ENCODE measurements at regions not wholly inside any gene's neighbourhood (a gene's known extent, or its start where the extent isn't known, plus 50 kb on each side); places are given as distances from the start of the nearest gene placed in this dataset.

DNA sequence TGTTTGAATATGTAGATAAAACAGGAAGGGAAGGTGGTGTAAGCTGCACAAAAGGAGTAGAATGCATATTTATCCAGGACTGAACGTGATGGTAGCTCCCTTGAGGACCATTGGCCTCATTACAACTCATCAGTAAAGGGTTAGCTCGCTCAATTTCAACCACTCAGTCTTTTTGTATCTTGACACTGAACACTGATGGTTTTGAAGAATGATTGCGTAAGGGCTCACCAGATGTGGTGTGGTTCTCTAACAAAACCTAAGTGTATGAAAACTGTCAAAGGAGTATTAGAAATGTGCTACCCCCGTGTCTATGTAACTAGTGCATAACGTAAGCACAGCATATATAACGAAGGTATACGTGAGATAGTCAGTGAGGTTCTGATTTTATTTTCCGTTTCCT, 272.4 kb upstream of the THSD7B start:
- TF ChIP-seq, protein P1, sequence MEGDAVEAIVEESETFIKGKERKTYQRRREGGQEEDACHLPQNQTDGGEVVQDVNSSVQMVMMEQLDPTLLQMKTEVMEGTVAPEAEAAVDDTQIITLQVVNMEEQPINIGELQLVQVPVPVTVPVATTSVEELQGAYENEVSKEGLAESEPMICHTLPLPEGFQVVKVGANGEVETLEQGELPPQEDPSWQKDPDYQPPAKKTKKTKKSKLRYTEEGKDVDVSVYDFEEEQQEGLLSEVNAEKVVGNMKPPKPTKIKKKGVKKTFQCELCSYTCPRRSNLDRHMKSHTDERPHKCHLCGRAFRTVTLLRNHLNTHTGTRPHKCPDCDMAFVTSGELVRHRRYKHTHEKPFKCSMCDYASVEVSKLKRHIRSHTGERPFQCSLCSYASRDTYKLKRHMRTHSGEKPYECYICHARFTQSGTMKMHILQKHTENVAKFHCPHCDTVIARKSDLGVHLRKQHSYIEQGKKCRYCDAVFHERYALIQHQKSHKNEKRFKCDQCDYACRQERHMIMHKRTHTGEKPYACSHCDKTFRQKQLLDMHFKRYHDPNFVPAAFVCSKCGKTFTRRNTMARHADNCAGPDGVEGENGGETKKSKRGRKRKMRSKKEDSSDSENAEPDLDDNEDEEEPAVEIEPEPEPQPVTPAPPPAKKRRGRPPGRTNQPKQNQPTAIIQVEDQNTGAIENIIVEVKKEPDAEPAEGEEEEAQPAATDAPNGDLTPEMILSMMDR (conservative IDR thresholded peaks at IDR 0.05 in 1 of 2, IDR thresholded peaks at IDR 0.05 in 1 of 2; ENCODE audit: extremely low read depth in 1 of 2, insufficient read depth in 1 of 2, low read depth in 1 of 2, low read length in 2 of 2) = no peak
- no peak for TF ChIP-seq EZH2 (IDR thresholded peaks at IDR 0.05; ENCODE audit: borderline replicate concordance, low read length)

Data from mammary epithelial cell (primary cell).